ENCODE measurements at regions not wholly inside any gene's neighbourhood (a gene's known extent, or its start where the extent isn't known, plus 50 kb on each side); places are given as distances from the start of the nearest gene placed in this dataset.

DNA sequence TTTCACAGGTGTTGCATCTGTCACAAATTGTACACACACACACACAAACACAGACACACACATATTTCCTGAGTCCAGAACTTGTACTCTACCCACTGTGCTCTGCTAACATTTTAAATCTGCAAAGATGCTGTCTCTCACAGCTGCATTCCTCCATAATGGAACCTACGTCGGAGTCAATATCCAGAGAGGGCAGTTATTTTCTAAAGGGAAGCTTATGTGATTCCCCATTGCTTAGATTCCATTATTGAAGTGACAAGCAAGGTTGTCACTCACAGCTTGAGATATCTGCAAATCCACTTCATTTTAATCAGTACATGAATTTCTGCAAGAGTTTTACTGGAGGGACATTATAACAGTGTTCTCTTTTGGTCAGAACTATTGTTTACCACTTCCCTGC, 992.4 kb downstream of the NSUN3 start:
- Histone ChIP-seq H4K91ac (replicated peaks; ENCODE audit: insufficient read length, low read length) (no peak overlapping the region), H3K23ac (ENCODE audit: insufficient read length) (no peak overlapping the region), H3K9ac (replicated peaks in 1 of 4; ENCODE audit: extremely low read depth in 1 of 4, low read depth in 3 of 4, low read length in 3 of 4) (no peak overlapping the region), H3K27me3 (replicated peaks in 1 of 4; ENCODE audit: control insufficient read depth in 3 of 4, extremely low read depth in 1 of 4, insufficient read depth in 3 of 4, low read length in 3 of 4) (peaks cover 0 to 1% (median 0%) of the 10 kb centered on the region in 4 experiments; a peak in 1 of 7 replicates), H3K4me1 (replicated peaks in 1 of 4; ENCODE audit: control insufficient read depth in 3 of 4, insufficient read depth in 4 of 4, low read length in 3 of 4) (no peaks in the 10 kb centered on the region), H3K56ac (replicated peaks; ENCODE audit: insufficient read length, low read depth, low read length) (no peak overlapping the region), H2AK5ac (ENCODE audit: low read depth, low read length) (no peak overlapping the region), H2AFZ (ENCODE audit: low read length) (no peak overlapping the region), H3K14ac (ENCODE audit: insufficient read length) (no peak overlapping the region), H3K4ac (replicated peaks; ENCODE audit: insufficient read length, low read depth, low read length) (no peak overlapping the region), H2BK120ac (replicated peaks; ENCODE audit: low read depth, low read length) (no peak overlapping the region), H3K36me3 (ENCODE audit: control insufficient read depth in 2 of 4, insufficient read depth in 4 of 4, low read length in 3 of 4) (no peaks in the 10 kb centered on the region), H3K9me3 (ENCODE audit: insufficient read depth in 2 of 2, low read depth in 1 of 2, low read length in 1 of 2) (no peaks in the 10 kb centered on the region), H4K8ac (ENCODE audit: extremely low read depth, insufficient read depth, low read length) (no peak overlapping the region), H3K79me2 (ENCODE audit: control insufficient read depth in 1 of 2, insufficient read depth in 2 of 2, low read length in 2 of 2) (no peaks in the 10 kb centered on the region), H3K18ac (ENCODE audit: extremely low read depth, low read length) (no peak overlapping the region), H2BK12ac (ENCODE audit: low read depth, low read length) (no peak overlapping the region), H4K20me1 (replicated peaks in 1 of 2; ENCODE audit: control insufficient read depth in 1 of 2, insufficient read depth in 2 of 2, low read length in 2 of 2) (no peaks in the 10 kb centered on the region), H4K5ac (ENCODE audit: insufficient read length, low read depth, low read length) (no peak overlapping the region), H3K27ac (ENCODE audit: low read depth, low read length) (no peak overlapping the region), H2BK5ac (ENCODE audit: low read depth, low read length) (no peak overlapping the region), H3K4me2 (ENCODE audit: insufficient read depth in 1 of 2, low read depth in 2 of 2, low read length in 2 of 2) (no peak overlapping the region), H3K23me2 (ENCODE audit: low read depth, low read length) (no peaks in the 10 kb centered on the region), H2BK15ac (ENCODE audit: low read length) (no peak overlapping the region), H3K79me1 (ENCODE audit: low read depth, low read length) (no peaks in the 10 kb centered on the region), H3K4me3 (ENCODE audit: extremely low read depth in 1 of 4, insufficient read depth in 2 of 4, low read depth in 3 of 4, low read length in 4 of 4) (no peak overlapping the region), H2BK20ac (ENCODE audit: low read length) (no peak overlapping the region)
- ChIA-PET POLR2A (ENCODE audit: partially characterized antibody) (no interaction called here), CTCF (ENCODE audit: partially characterized antibody) (interaction anchor here (1.0 kb wide), 1 partner anchor 11 kb away, joined by 3 read pairs; no protein-coding TSS in a partner anchor)
- no peak for DNase-seq (ENCODE audit: low read depth in 1 of 2, low spot score in 2 of 2)
- 91% methylated on average over 2 of the region's 2 CpGs; no CpG with 5 or more reads in 1 of the 2 experiments for WGBS, 2 experiments (ENCODE audit: extremely low coverage in 1 of 2, insufficient coverage in 1 of 2, insufficient read length in 1 of 2, insufficient replicate concordance in 2 of 2, low coverage in 1 of 2, low lambda C conversion rate in 2 of 2, missing lambda C conversion rate in 1 of 2)
- TF ChIP-seq RBBP5 (IDR thresholded peaks at IDR 0.05; ENCODE audit: borderline replicate concordance, low read depth, low read length) (no peak), POLR2A (IDR thresholded peaks at IDR 0.05; ENCODE audit: control extremely low read depth in 1 of 2, low read depth in 2 of 2, low read length in 2 of 2) (no peak), EGR1 (IDR thresholded peaks at IDR 0.05; ENCODE audit: borderline replicate concordance, low read depth, low read length) (no peak), BCL11A (IDR thresholded peaks at IDR 0.05; ENCODE audit: low read depth in 2 of 2, low read length in 2 of 2) (no peak), SP2 (IDR thresholded peaks at IDR 0.05; ENCODE audit: low read length) (no peak), KDM4A (IDR thresholded peaks at IDR 0.05; ENCODE audit: low read depth, low read length, severe bottlenecking) (no peak), RAD21 (IDR thresholded peaks at IDR 0.05 in 1 of 2, conservative IDR thresholded peaks at IDR 0.05 in 1 of 2; ENCODE audit: low read depth in 2 of 2, low read length in 2 of 2) (no peak), SIRT6 (IDR thresholded peaks at IDR 0.05; ENCODE audit: low read length) (no peak)
- TF ChIP-seq, protein P1, sequence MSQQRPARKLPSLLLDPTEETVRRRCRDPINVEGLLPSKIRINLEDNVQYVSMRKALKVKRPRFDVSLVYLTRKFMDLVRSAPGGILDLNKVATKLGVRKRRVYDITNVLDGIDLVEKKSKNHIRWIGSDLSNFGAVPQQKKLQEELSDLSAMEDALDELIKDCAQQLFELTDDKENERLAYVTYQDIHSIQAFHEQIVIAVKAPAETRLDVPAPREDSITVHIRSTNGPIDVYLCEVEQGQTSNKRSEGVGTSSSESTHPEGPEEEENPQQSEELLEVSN (IDR thresholded peaks at IDR 0.05): no peak
- FAIRE-seq: no peak

All from H1 (cell line).